Cardiac muscle cell (in vitro differentiated cells and primary cell): ENCODE measurements at regions not wholly inside any gene's neighbourhood (a gene's known extent, or its start where the extent isn't known, plus 50 kb on each side); places are given as distances from the start of the nearest gene placed in this dataset.

Source experiments
- DNase-seq, 2 donors: peaks; one replicate each; pipeline versions ENCODE4 v3.0.0 to v3.0.0-alpha.2; 2010 to 2017; ENCODE audit warnings: low read depth in 1 of 2, low spot score in 1 of 2
- H3K27ac ChIP-seq: fragments of 200-600 bp; sonication (generic); 2 replicates; pipeline ENCODE4 v1.5.1; 2016
- H3K27me3 ChIP-seq: fragments of 200-600 bp; sonication (generic); 2 replicates; pipeline ENCODE4 v1.6.0; 2016; ENCODE audit warnings: control low read depth
- H3K36me3 ChIP-seq: fragments of 200-600 bp; sonication (generic); 2 replicates; pipeline ENCODE4 v1.5.1; 2016; ENCODE audit warnings: control low read depth
- H3K4me1 ChIP-seq: fragments of 200-600 bp; sonication (generic); 2 replicates; pipeline ENCODE4 v1.8.1; 2017; ENCODE audit warnings: low read depth, mild to moderate bottlenecking, mixed run types
- H3K4me3 ChIP-seq: fragments of 200-600 bp; sonication (generic); 2 replicates; pipeline ENCODE4 v1.5.1; 2016; ENCODE audit warnings: mild to moderate bottlenecking
- H3K9me3 ChIP-seq: fragments of 200-600 bp; sonication (generic); 2 replicates; pipeline ENCODE4 v1.5.1; 2017; ENCODE audit warnings: low read depth, mild to moderate bottlenecking, control low read depth
- TF ChIP-seq, protein P1 (sequence below): IDR thresholded peaks from 2 replicates; pipeline ENCODE4 v1.5.1; 2012; ENCODE audit warnings: low read depth, mild to moderate bottlenecking, low read length

DNA sequence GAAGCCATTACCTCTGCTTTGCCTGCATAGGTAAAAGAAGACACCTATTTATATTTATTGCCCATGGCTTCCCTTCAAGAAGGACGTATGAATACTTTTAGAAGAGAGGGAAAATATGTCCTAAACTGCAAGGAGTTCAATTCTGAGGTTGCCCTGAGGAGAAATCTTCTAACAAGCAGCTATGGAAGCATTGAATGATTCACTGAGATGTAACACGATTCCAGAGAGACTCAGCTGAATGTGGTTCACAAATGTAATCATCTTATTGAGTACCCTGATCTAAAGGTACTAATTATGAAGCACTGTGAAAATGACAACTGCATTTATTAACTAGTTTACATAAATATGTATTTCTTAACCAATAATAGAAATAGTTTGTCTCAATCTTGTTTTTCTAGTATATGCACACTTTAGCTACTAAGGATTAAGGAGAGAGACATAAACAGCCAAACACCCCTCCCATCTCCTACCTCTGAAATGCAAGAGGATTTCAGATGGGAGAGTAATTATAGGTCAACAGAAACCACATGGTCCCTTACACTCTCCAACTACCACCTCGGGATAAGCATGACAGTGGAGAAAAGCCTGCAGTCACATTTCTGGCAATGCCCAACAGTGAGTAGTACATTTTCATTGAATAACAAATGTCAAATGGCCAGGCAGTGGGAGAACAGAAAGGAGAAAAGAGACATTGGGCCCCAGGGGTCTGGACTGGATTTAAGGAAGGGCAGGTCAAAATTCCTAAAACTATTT, 506.2 kb upstream of the IL12A start:
- Histone ChIP-seq H3K4me3 (no peak overlapping the region), H3K27me3 (no peaks in the 10 kb centered on the region), H3K4me1 (no peaks in the 10 kb centered on the region), H3K36me3 (no peaks in the 10 kb centered on the region), H3K27ac (no peak overlapping the region), H3K9me3 (no peaks in the 10 kb centered on the region)
- TF ChIP-seq, protein P1, sequence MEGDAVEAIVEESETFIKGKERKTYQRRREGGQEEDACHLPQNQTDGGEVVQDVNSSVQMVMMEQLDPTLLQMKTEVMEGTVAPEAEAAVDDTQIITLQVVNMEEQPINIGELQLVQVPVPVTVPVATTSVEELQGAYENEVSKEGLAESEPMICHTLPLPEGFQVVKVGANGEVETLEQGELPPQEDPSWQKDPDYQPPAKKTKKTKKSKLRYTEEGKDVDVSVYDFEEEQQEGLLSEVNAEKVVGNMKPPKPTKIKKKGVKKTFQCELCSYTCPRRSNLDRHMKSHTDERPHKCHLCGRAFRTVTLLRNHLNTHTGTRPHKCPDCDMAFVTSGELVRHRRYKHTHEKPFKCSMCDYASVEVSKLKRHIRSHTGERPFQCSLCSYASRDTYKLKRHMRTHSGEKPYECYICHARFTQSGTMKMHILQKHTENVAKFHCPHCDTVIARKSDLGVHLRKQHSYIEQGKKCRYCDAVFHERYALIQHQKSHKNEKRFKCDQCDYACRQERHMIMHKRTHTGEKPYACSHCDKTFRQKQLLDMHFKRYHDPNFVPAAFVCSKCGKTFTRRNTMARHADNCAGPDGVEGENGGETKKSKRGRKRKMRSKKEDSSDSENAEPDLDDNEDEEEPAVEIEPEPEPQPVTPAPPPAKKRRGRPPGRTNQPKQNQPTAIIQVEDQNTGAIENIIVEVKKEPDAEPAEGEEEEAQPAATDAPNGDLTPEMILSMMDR, result no peak
- no peak for DNase-seq

DNA sequence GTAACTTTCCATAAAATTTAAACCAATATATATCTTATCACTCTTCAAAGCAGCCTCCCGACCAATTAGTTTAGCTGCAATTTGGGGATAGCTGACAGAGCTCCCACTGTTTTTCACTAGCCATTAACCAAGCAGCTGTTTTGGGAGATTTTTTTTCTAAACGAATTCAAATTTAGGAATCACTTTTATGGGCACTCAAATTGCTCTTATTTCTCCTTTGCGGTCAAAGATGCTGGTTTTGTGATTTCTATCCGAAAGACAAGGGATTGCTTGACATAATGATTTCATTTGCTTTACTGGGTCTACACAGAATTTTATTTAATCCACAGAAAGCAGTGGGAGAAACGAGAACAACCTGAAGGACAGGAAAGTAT, 505.7 kb upstream of the IL12A start:
- Histone ChIP-seq H3K27me3 (no peaks in the 10 kb centered on the region), H3K36me3 (no peaks in the 10 kb centered on the region), H3K9me3 (no peaks in the 10 kb centered on the region), H3K4me3 (no peak overlapping the region), H3K4me1 (no peaks in the 10 kb centered on the region), H3K27ac (no peak overlapping the region)
- TF ChIP-seq, protein P1, result no peak
- no peak for DNase-seq

DNA sequence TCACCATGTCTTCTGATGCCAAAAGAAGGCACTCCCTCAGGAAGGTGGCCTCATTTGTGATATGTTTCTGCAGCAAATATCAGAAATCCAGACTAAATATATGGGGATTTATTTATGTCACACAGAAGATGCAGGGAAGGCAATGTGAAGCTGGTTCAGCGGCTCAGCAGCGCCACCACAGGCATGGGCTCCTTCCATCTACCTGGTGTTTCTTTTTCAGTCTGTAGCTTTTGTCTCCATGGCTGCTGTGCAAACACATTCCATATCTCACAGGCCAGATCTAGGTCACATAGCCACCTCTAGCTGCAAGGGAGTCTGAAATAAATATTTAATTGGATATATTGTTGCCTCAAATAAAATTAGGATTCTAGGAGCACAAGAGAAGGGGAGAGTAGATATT, 502.1 kb upstream of the IL12A start:
- H3K27ac ChIP-seq, result no peak overlapping the region
- no peaks in the 10 kb centered on the region for H3K27me3 ChIP-seq
- TF ChIP-seq, protein P1, result peak; percentile 10
- peak in 1 of 2 donors; percentile 7 for DNase-seq
- no peaks in the 10 kb centered on the region for H3K36me3 ChIP-seq
- H3K4me3 ChIP-seq, result no peak overlapping the region
- no peaks in the 10 kb centered on the region for H3K4me1 ChIP-seq
- no peaks in the 10 kb centered on the region for H3K9me3 ChIP-seq

DNA sequence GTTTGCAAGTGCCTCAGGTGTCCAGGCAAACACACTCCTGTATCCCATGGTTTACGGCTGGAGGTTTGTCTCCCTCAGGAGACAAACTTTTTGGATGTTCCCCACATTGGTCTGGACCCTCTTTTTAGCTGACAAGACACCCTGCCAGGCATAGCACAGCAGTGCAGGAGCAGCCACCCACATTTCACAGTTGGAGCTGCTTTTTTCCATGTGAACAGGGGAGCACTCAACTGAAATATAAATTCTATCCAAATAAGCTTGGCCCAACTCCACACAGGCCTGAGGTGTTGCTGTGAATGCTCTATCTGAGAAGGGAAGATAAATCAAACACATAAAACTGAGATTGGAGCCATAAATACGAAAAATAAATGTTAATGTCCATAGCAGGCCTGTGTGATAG, 501.3 kb upstream of the IL12A start:
- TF ChIP-seq, protein P1, result no peak
- no peaks in the 10 kb centered on the region for H3K27me3 ChIP-seq

DNA sequence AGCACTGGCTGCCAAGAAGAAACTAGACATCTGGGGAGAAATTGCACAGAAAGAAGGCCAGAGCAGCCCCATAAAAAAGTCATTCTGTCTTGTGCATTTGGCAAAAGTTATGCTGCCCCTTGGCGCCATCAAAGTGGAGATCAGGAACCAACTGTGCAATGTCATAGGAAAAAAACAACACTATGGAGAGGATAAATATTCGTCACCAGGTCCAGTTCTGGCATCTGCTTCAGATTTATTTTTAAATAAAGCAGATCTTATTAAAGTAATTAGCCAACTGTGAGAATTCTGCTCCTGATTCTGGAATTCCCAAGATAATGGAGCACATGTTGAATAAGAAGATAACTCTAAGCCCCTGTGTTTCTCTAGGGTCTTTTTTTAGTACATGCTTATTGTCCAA, 500.0 kb upstream of the IL12A start:
- TF ChIP-seq, protein P1, result no peak
- DNase-seq, result no peak
- no peaks in the 10 kb centered on the region for H3K4me1 ChIP-seq
- H3K4me3 ChIP-seq, result no peak overlapping the region
- H3K36me3 ChIP-seq, result no peaks in the 10 kb centered on the region
- H3K27ac ChIP-seq, result no peak overlapping the region
- H3K9me3 ChIP-seq, result no peaks in the 10 kb centered on the region
- H3K27me3 ChIP-seq, result no peaks in the 10 kb centered on the region

More for the DNA sequence above, 501.3 kb upstream of the IL12A start:
- Histone ChIP-seq H3K4me3 (no peak overlapping the region), H3K36me3 (no peaks in the 10 kb centered on the region), H3K4me1 (no peaks in the 10 kb centered on the region), H3K9me3 (no peaks in the 10 kb centered on the region), H3K27ac (no peak overlapping the region)
- no peak for DNase-seq
